ENCODE measurements at regions not wholly inside any gene's neighbourhood (a gene's known extent, or its start where the extent isn't known, plus 50 kb on each side); places are given as distances from the start of the nearest gene placed in this dataset.

- 0 out of 2 replicates have a peak, but pooled peaks cover 2% of the 10 kb centered on the region for H3K9me3 ChIP-seq (ENCODE audit: low read length)
- no peaks in the 10 kb centered on the region for H3F3A ChIP-seq (ENCODE audit: insufficient read depth, low read length)
- H3K9me2 ChIP-seq (ENCODE audit: low read depth, low read length): no peaks in the 10 kb centered on the region
- no peaks in the 10 kb centered on the region for H3K79me2 ChIP-seq (ENCODE audit: insufficient read depth, low read length)
- H3K27ac ChIP-seq (ENCODE audit: low read depth, low read length, poor library complexity, severe bottlenecking): no peak overlapping the region
- no peaks in the 10 kb centered on the region for H3K36me3 ChIP-seq (ENCODE audit: insufficient read depth, low read length)
- no peak overlapping the region for H3K9ac ChIP-seq (ENCODE audit: low read length)
- no peak for TF ChIP-seq CTCF (IDR thresholded peaks at IDR 0.05; ENCODE audit: low read length)
- no peak for TF ChIP-seq EZH2 (IDR thresholded peaks at IDR 0.05; ENCODE audit: borderline replicate concordance, low read length)
- no peaks in the 10 kb centered on the region for H3K4me1 ChIP-seq (ENCODE audit: insufficient read depth, low read length, severe bottlenecking)
- no peaks in the 10 kb centered on the region for H4K20me1 ChIP-seq (ENCODE audit: insufficient read depth, low read length)
- no peak overlapping the region for H2AFZ ChIP-seq (ENCODE audit: low read length)
- H3K4me3 ChIP-seq (ENCODE audit: low read depth, low read length, poor library complexity, severe bottlenecking): no peak overlapping the region
- H3K27me3 ChIP-seq (ENCODE audit: insufficient read depth, low read length): no peaks in the 10 kb centered on the region; the same call in 1 of the 2 replicates
- H3K4me2 ChIP-seq (ENCODE audit: low read length): no peak overlapping the region
Observed at GRCh38 chr22:26817926-26818325, 160.5 kb downstream of the MIAT start.

- Histone ChIP-seq H3K27ac (ENCODE audit: low read depth, low read length, poor library complexity, severe bottlenecking) (no peak overlapping the region), H3K79me2 (ENCODE audit: insufficient read depth, low read length) (no peaks in the 10 kb centered on the region), H2AFZ (ENCODE audit: low read length) (no peak overlapping the region), H3K9me3 (ENCODE audit: low read length) (0 out of 2 replicates have a peak, but pooled peaks cover 2% of the 10 kb centered on the region), H3K4me3 (ENCODE audit: low read depth, low read length, poor library complexity, severe bottlenecking) (no peak overlapping the region), H4K20me1 (ENCODE audit: insufficient read depth, low read length) (no peaks in the 10 kb centered on the region), H3K4me1 (ENCODE audit: insufficient read depth, low read length, severe bottlenecking) (no peaks in the 10 kb centered on the region), H3F3A (ENCODE audit: insufficient read depth, low read length) (no peaks in the 10 kb centered on the region), H3K9ac (ENCODE audit: low read length) (no peak overlapping the region), H3K9me2 (ENCODE audit: low read depth, low read length) (no peaks in the 10 kb centered on the region), H3K36me3 (ENCODE audit: insufficient read depth, low read length) (no peaks in the 10 kb centered on the region), H3K4me2 (ENCODE audit: low read length) (no peak overlapping the region), H3K27me3 (ENCODE audit: insufficient read depth, low read length) (no peaks in the 10 kb centered on the region; the same call in 1 of the 2 replicates)
- TF ChIP-seq EZH2 (IDR thresholded peaks at IDR 0.05; ENCODE audit: borderline replicate concordance, low read length): no peak
- TF ChIP-seq CTCF (IDR thresholded peaks at IDR 0.05; ENCODE audit: low read length): no peak
Observed at GRCh38 chr22:26821854-26822253, 164.5 kb downstream of the MIAT start.

GRCh38 chr22:26822313-26822712 is 164.9 kb downstream of the MIAT start:
- Histone ChIP-seq H4K20me1 (ENCODE audit: insufficient read depth, low read length) (no peaks in the 10 kb centered on the region), H3K27ac (ENCODE audit: low read depth, low read length, poor library complexity, severe bottlenecking) (no peak overlapping the region), H3F3A (ENCODE audit: insufficient read depth, low read length) (no peaks in the 10 kb centered on the region), H3K27me3 (ENCODE audit: insufficient read depth, low read length) (no peaks in the 10 kb centered on the region; the same call in 1 of the 2 replicates), H3K36me3 (ENCODE audit: insufficient read depth, low read length) (no peaks in the 10 kb centered on the region), H3K4me3 (ENCODE audit: low read depth, low read length, poor library complexity, severe bottlenecking) (no peak overlapping the region), H3K9me2 (ENCODE audit: low read depth, low read length) (no peaks in the 10 kb centered on the region), H3K4me2 (ENCODE audit: low read length) (no peak overlapping the region), H3K79me2 (ENCODE audit: insufficient read depth, low read length) (no peaks in the 10 kb centered on the region), H3K4me1 (ENCODE audit: insufficient read depth, low read length, severe bottlenecking) (no peaks in the 10 kb centered on the region), H3K9me3 (ENCODE audit: low read length) (0 out of 2 replicates have a peak, but pooled peaks cover 2% of the 10 kb centered on the region), H3K9ac (ENCODE audit: low read length) (no peak overlapping the region), H2AFZ (ENCODE audit: low read length) (no peak overlapping the region)
- no peak for TF ChIP-seq EZH2 (IDR thresholded peaks at IDR 0.05; ENCODE audit: borderline replicate concordance, low read length)

- Histone ChIP-seq H3K4me2 (ENCODE audit: low read length) (no peak overlapping the region), H3K4me3 (ENCODE audit: low read depth, low read length, poor library complexity, severe bottlenecking) (no peak overlapping the region), H3K27me3 (ENCODE audit: insufficient read depth, low read length) (no peaks in the 10 kb centered on the region), H4K20me1 (ENCODE audit: insufficient read depth, low read length) (no peaks in the 10 kb centered on the region), H3K4me1 (ENCODE audit: insufficient read depth, low read length, severe bottlenecking) (no peaks in the 10 kb centered on the region), H3F3A (ENCODE audit: insufficient read depth, low read length) (no peaks in the 10 kb centered on the region), H3K36me3 (ENCODE audit: insufficient read depth, low read length) (no peaks in the 10 kb centered on the region), H3K27ac (ENCODE audit: low read depth, low read length, poor library complexity, severe bottlenecking) (no peak overlapping the region), H3K9ac (ENCODE audit: low read length) (no peak overlapping the region), H3K9me3 (ENCODE audit: low read length) (no peaks in the 10 kb centered on the region), H2AFZ (ENCODE audit: low read length) (no peak overlapping the region), H3K9me2 (ENCODE audit: low read depth, low read length) (no peaks in the 10 kb centered on the region), H3K79me2 (ENCODE audit: insufficient read depth, low read length) (no peaks in the 10 kb centered on the region)
- TF ChIP-seq EZH2 (IDR thresholded peaks at IDR 0.05; ENCODE audit: borderline replicate concordance, low read length): no peak
- no peak for TF ChIP-seq CTCF (IDR thresholded peaks at IDR 0.05; ENCODE audit: low read length)
Observed at GRCh38 chr22:26823966-26824365, 166.6 kb downstream of the MIAT start.

Measured in OCI-LY1 (cell line).